OCI-LY1 (cell line): ENCODE measurements at regions not wholly inside any gene's neighbourhood (a gene's known extent, or its start where the extent isn't known, plus 50 kb on each side); places are given as distances from the start of the nearest gene placed in this dataset.

Source experiments
- H2AFZ ChIP-seq: fragments of 200-600 bp; sonication (generic), shearing (Covaris generic); 2 replicates; pipeline ENCODE4 v1.6.0; 2014; ENCODE audit warnings: antibody characterized with exemption, mild to moderate bottlenecking, low read length
- H3F3A ChIP-seq: fragments of 200-600 bp; sonication (generic), shearing (Covaris generic); 2 replicates; pipeline ENCODE4 v1.6.0; 2014; ENCODE audit warnings: mild to moderate bottlenecking, antibody characterized with exemption, low read length, moderate library complexity; ENCODE audit not compliant: insufficient read depth
- H3K27ac ChIP-seq: fragments of 200-600 bp; sonication (generic); 2 replicates; pipeline ENCODE4 v1.5.1; 2014; ENCODE audit warnings: low read length, mixed run types, mild to moderate bottlenecking, low read depth; ENCODE audit not compliant: poor library complexity, severe bottlenecking
- H3K27me3 ChIP-seq: fragments of 200-600 bp; sonication (generic); 2 replicates; pipeline ENCODE4 v1.6.0; 2014; ENCODE audit warnings: antibody characterized with exemption, mild to moderate bottlenecking, low read length, moderate library complexity; ENCODE audit not compliant: insufficient read depth
- H3K36me3 ChIP-seq: fragments of 200-600 bp; sonication (generic); 2 replicates; pipeline ENCODE4 v1.6.1; 2014; ENCODE audit warnings: mild to moderate bottlenecking, antibody characterized with exemption, low read length, moderate library complexity, mixed read lengths; ENCODE audit not compliant: insufficient read depth
- H3K4me1 ChIP-seq: fragments of 200-600 bp; sonication (generic); 2 replicates; pipeline ENCODE4 v1.5.1; 2014; ENCODE audit warnings: mild to moderate bottlenecking, low read length, moderate library complexity; ENCODE audit not compliant: insufficient read depth, severe bottlenecking
- H3K4me2 ChIP-seq: fragments of 200-600 bp; sonication (generic), shearing (Covaris generic); 2 replicates; pipeline ENCODE4 v1.6.1; 2014; ENCODE audit warnings: low read length
- H3K4me3 ChIP-seq: fragments of 200-600 bp; sonication (generic); 2 replicates; pipeline ENCODE4 v1.5.1; 2014; ENCODE audit warnings: low read length, low read depth, mild to moderate bottlenecking, mixed read lengths; ENCODE audit not compliant: poor library complexity, severe bottlenecking
- H3K79me2 ChIP-seq: fragments of 200-600 bp; shearing (Covaris generic); 2 replicates; pipeline ENCODE4 v1.6.1; 2016; ENCODE audit warnings: mixed run types, low read length, mixed read lengths; ENCODE audit not compliant: insufficient read depth
- H3K9ac ChIP-seq: fragments of 200-600 bp; sonication (generic), shearing (Covaris generic); 2 replicates; pipeline ENCODE4 v1.6.1; 2014; ENCODE audit warnings: mild to moderate bottlenecking, low read length, mixed read lengths
- H3K9me2 ChIP-seq: fragments of 200-600 bp; sonication (generic), shearing (Covaris generic); 2 replicates; pipeline ENCODE4 v1.6.1; 2014; ENCODE audit warnings: low read depth, mild to moderate bottlenecking, low read length, mixed read lengths
- H3K9me3 ChIP-seq: fragments of 200-600 bp; shearing (Covaris generic); 2 replicates; pipeline ENCODE4 v1.6.1; 2014; ENCODE audit warnings: low read length, mixed read lengths
- H4K20me1 ChIP-seq: fragments of 200-600 bp; sonication (generic), shearing (Covaris generic); 2 replicates; pipeline ENCODE4 v1.6.0; 2016; ENCODE audit warnings: mild to moderate bottlenecking, low read length; ENCODE audit not compliant: insufficient read depth
- CTCF ChIP-seq: fragments of 200-600 bp; sonication (generic), shearing (Covaris generic); IDR thresholded peaks from 2 replicates; pipeline ENCODE4 v1.5.1; 2017; ENCODE audit warnings: mild to moderate bottlenecking, antibody characterized with exemption, low read length, moderate library complexity, mixed read lengths
- EZH2 ChIP-seq: fragments of 200-600 bp; sonication (generic), shearing (Covaris generic); IDR thresholded peaks from 2 replicates; pipeline ENCODE4 v1.8.0; 2017; ENCODE audit warnings: borderline replicate concordance, mixed run types, mild to moderate bottlenecking, antibody characterized with exemption, low read length, moderate library complexity, mixed read lengths

- H3K4me2 ChIP-seq = no peak overlapping the region
- no peaks in the 10 kb centered on the region for H3F3A ChIP-seq
- H3K9ac ChIP-seq = no peak overlapping the region
- H3K79me2 ChIP-seq = no peaks in the 10 kb centered on the region
- no peaks in the 10 kb centered on the region for H3K9me2 ChIP-seq
- H4K20me1 ChIP-seq = no peaks in the 10 kb centered on the region
- TF ChIP-seq EZH2 (no peak), CTCF (no peak)
- H3K9me3 ChIP-seq = no peaks in the 10 kb centered on the region
- no peaks in the 10 kb centered on the region for H3K27me3 ChIP-seq
- H3K4me1 ChIP-seq = no peaks in the 10 kb centered on the region
- no peak overlapping the region for H2AFZ ChIP-seq
- no peak overlapping the region for H3K4me3 ChIP-seq
- no peak overlapping the region for H3K27ac ChIP-seq
- H3K36me3 ChIP-seq = no peaks in the 10 kb centered on the region
These were observed 328.1 kb upstream of the STEAP1 start for GRCh38 chr7:89826121-89826520.

GRCh38 chr7:89826557-89826956, 327.7 kb upstream of the STEAP1 start:
- Histone ChIP-seq H3K27me3 (no peaks in the 10 kb centered on the region), H3K27ac (no peak overlapping the region), H3K4me1 (no peaks in the 10 kb centered on the region), H3K9me3 (no peaks in the 10 kb centered on the region), H3F3A (no peaks in the 10 kb centered on the region), H4K20me1 (no peaks in the 10 kb centered on the region), H3K9ac (no peak overlapping the region), H3K9me2 (no peaks in the 10 kb centered on the region), H3K4me3 (no peak overlapping the region), H3K36me3 (no peaks in the 10 kb centered on the region), H3K79me2 (no peaks in the 10 kb centered on the region), H2AFZ (no peak overlapping the region), H3K4me2 (no peak overlapping the region)
- TF ChIP-seq EZH2 = no peak
- TF ChIP-seq CTCF = no peak

- no peak for TF ChIP-seq EZH2
- TF ChIP-seq CTCF = no peak
- Histone ChIP-seq H3F3A (no peaks in the 10 kb centered on the region), H3K4me1 (no peaks in the 10 kb centered on the region), H4K20me1 (no peaks in the 10 kb centered on the region), H2AFZ (no peak overlapping the region), H3K27me3 (no peaks in the 10 kb centered on the region), H3K4me3 (no peak overlapping the region), H3K79me2 (no peaks in the 10 kb centered on the region), H3K4me2 (no peak overlapping the region), H3K9me3 (no peaks in the 10 kb centered on the region), H3K27ac (no peak overlapping the region), H3K36me3 (no peaks in the 10 kb centered on the region), H3K9ac (no peak overlapping the region), H3K9me2 (no peaks in the 10 kb centered on the region)
These were observed 316.8 kb upstream of the STEAP1 start for GRCh38 chr7:89837515-89837914.
